GM21529 (cell line): ENCODE measurements at regions not wholly inside any gene's neighbourhood (a gene's known extent, or its start where the extent isn't known, plus 50 kb on each side); places are given as distances from the start of the nearest gene placed in this dataset.

Source experiments
- ATAC-seq: cut with Tn5 transposase; IDR thresholded peaks from one replicate; pipeline ENCODE4 v1.9.1; 2021; ENCODE audit not compliant: unreplicated experiment

DNA sequence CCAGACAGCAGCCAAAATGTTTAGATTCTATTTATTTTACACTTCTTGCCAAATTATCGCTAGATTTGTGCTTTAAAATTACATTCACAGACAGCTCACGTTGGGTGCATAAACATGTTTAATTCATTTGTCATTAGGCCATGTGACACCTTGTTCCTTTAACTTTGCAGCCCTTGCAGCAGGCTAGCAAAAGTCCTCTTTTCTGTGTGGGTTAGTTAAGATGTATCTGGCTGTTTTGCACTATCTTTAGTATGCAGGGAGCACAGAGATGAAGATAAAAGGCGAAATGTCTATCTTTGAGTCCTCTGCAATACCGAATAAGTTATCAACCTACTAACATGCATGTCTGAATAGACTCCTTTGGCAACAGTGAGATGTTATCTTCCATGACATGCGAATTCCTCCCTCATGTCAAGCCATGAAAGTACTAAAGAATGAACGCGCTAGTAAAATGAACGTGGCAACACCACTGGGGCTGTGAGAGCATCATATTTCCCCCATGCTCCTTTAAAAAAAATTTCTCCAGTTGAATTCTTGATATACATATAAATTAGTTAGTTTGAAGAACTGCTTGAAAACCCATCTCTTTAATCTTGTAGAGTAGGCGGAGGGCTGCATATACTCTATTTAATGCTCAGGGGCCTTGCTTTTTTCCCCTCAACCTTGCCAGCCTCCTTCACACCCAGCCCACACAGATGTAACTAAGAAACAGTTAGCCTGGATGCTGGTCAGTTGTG is 620.4 kb upstream of the NR2F2 start:
- ATAC-seq, result no peak

DNA sequence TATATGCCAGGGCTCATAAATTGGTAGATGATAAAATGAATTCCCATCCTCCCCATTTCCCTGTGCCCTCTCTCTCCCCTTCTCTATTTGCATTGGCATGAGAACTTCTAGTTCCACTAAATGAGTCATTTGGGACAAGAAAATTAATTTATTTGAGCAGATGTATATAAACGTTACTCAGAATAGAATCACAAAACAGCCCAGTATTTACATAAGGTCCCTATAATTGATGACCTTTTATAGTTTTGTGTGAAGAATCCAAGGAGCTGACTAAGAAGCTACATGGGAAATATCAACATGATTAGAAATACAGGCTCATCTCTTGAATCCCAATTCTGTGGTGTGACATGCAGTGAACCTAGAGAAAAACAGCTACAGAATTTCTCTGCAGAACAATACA is 617.7 kb upstream of the NR2F2 start:
- no peak for ATAC-seq

DNA sequence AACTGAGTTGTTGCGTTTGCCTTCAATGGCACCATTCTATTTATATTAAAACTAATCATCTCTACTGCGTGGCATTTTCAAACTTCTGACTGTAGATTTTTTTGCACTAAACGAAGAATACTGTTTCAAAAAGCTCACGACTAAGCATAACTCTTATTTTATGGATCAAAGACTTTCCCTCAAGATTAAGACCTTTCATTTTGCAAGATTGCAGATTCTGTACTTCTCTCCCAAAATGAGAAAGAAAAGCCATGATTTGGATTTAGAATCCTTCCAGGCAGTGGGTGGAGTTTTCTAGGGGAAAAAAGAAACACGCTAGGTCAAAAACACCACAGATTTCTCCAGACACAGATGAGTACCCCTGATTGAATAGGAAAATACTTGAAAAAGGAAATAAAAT is 617.2 kb upstream of the NR2F2 start:
- no peak for ATAC-seq

DNA sequence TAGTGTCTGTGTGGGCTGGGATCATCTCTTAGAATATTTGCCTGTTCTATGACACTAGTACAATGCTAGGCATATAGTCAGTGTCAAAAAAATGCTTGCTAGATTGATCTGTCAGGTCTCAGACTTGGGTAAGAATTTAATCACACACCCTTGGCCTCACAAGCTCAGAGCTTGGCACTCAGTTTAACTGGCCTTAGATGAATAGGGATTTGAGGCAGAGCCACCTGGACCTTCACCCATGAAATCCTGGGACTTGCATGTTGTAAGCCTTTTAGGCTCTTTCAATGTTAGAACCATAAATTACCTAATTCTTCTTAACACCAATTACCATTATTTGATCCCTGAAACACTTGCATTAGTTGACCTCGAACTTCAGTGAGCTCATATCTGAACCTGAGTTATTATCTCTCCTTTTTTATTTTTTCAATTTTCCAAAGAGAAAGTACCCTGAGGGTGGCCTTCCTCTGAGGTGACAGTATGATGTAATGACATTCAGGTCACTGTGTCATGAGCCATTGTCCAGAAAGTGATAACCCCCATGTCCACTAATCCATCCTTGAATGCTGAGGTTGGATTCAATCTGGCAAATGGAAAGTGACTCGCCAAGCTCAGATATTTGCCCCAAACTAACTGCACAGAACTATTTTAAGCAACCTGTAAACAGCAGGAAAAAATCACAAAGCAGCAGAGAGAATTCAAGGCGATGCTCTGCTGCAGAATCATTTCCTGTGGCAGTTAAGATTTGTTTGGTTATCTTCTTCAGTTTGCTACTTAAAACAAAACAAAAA is 615.2 kb upstream of the NR2F2 start:
- ATAC-seq, result no peak

DNA sequence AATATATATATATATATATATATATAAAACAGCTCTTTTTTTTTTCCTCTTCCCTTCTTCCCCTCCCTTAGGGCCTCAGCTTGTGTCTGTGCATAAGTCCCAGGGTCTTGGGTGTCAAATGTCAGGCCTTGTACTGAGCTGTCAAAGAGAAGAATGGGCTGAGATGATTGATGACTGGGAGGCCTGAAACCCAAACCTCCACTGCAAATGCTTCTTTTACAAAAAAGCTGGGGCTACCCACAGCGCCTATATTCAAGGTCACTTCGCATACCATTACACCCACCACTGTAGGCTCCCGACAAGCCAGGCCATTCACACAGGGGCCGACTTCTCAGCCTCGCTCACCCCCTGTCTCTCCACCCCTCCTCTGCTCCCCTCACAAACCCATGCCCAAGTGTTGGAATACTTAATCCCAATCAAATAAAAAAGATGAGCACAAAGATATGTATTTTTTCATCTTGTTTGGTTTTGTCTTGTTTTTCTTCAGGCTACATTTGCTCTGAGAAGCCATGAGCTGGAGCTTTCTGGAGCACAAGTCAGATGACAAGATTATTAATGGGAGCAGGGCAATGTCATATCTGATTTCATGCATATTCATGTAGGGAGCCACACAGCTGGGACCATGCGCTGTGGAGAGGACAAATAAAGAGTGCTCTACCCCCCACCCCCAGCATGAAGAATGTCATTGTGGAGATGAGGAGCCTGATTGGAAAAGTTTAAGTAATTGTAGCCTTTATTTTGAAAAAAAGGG is 614.4 kb upstream of the NR2F2 start:
- no peak for ATAC-seq

DNA sequence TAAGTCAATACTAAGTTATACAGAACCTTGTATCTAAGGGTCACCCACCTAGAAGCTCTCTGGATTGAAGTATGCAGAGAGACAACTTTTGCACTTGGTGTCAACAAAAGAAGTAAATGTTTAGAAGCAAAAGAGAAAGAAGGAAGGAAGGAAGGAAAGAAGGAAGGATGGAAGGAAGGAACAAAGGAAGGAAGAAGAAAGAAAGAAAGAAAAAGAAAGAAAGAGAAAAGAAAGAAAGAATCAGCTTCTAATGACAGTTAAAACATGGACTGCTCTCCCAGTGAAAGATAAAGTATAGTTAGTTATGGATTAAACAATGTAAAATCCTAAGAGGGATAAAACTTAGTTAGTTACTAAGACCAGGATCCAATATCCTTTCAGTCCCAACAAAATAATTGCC is 613.8 kb upstream of the NR2F2 start:
- ATAC-seq, result no peak

DNA sequence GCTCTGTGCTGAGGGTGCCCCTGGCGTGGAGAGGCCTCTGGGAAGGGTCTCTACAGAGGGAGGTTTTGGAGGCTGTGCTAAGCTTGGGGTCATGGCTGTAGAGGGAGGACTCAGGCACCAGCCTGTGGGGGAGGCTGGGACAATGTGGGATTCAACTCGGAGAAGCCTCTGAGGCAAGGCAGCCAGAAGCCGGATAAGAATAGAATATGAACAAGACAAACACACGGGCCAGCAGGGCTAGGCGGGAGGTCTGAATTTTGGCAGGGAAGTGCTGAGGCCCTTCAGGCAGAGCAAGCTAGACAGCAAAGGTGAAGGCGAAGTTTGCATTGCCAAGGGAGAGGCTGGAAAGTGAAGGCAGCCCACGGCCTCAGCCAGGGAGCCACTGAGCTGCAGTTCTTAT is 612.1 kb upstream of the NR2F2 start:
- ATAC-seq, result no peak

DNA sequence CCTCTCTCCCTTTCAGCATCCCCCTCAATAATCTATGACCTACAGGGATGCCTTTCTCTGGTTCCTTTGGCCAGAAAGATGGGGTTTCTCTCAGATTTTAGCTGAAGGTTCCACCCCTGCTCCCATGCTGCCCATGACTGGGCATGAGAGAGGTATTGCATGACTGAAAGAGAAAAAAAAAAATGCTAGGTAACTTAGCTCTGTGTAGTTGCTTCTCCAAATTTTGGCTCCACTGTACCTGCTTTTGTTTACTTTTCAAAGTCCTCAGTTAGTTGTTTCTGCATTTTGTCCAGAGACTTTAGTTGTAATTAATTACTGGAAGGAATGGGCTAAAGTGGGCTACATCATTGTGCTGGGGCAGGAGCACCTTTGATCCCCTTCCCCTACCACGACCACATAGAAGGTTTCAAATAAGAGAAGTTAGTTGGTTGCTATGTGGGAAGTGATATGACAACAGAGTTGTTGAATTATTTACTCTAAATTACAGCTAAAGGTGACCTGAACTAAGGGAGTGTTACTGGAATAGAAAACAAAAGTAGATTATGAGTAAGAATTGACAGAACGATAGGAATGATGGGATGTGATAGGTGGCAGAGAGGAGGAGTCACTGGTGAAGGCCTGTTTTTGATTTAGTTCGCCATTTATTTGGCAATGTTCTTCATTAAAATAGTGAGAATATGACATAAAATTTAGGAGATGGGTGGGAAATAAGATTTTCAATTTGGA is 605.4 kb upstream of the NR2F2 start:
- no peak for ATAC-seq

DNA sequence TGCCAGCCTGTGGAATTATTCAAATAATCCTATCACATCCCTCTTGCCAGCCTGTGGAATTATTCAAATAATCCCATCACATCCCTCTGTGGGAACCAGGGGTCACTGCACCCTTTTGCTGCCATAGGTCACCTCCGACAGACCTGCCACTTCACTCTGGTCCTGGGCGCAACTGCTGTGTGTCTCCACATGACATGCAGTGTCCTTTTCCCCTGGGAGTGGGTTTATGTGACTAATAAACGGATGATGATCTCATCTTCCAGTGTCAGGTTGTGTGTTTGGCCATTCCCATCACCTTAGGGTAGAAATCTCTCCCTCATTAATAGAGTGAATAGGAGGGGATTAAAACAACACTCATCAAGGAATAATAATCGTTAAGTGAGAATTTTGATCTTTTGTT is 603.6 kb upstream of the NR2F2 start:
- no peak for ATAC-seq

DNA sequence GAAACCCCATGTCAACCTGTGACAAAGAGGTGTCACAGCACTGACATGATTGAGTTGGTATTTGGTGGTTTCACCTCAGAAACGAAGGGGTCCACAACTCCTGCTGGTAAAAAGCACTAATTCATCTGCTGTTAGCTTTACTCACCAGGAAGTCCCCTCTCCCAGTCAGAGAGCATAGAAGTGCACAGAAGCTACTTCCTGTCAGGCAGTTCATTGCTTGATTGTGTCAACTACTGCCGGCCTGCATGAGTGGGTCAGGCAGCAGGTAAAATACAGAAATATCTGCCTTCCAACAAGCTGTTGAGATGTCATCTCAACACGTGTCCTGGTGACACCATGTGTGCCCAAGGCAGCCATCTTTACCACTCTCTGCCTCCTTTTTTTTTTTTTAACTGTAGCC is 596.6 kb upstream of the NR2F2 start:
- ATAC-seq, result no peak

DNA sequence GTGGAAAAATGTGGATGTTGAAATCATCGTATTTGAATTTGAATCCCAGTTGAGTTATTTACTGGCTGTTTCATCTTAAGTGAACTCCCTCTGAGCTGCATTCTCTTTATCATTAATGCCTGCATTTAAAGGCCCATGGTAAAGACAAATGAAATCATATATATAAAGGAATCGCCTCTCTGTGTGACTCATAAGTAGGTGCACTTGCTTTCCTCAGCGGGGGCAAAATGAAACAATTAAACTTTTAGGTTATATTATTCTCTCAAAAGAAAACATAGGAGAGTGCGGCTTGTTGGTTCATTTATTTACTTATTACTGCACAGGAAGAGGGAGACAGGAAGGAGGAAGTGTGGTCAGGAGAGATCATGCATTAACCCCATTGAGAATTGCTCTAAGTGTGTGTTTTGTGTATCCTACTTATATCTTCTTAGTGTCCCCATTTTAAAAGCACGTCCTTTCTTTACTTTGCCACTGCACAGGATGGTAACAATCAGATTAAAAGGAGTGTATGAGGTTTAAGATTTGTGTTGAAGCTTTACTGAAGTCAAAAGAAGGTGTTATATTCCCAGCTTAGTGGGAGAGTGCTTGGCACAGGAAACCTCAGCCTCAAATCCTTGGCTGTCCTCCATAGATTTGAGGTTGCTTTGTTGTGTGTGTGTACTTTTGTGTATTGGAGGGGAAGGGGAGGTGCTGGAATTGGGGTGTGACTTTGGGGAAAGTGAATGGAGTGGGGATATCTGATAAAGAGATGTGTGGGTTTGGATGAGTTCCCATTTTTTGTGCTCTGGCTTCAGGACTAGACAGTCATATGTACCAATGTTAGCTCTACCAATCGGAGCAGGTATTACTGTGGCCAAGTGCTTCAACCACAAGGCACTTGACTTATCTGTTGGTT is 595.8 kb upstream of the NR2F2 start:
- ATAC-seq, result no peak

DNA sequence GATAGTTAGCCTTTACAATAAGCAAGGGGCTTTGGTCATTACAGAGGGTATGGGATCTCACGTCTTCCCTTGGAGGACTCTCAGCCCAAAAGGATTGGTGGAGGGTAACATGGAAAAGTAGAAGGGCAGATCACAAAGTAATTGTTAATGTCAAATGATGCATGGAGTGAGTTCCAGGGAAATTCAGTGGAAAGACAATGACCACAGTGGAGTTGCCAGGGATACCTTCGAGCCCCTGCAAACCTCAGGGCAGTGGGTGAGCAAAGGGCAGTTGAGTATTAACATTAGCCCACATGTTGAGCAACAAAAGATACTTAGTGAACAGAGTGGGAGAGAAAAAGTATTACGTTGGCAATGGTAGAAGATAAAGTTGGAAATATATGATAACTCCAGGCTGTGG is 593.4 kb upstream of the NR2F2 start:
- no peak for ATAC-seq

DNA sequence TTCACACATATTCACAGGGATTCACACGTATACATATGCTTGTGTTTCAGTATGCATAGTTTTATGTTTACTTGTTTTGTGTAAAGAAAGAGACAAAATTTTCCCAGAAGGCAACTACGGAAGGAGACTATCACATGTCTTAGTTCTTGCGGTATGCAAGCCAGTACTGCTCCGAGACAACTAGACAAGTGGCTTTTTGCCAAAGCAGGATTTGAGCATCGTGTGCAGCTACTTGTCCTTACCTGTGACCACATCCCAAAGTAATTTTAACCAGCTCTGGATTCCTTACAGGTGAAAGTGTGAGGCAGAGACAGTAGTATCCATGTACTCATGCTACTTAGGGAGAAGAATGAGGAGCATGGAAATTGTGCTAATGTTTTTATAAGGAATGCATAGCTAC is 591.4 kb upstream of the NR2F2 start:
- no peak for ATAC-seq

DNA sequence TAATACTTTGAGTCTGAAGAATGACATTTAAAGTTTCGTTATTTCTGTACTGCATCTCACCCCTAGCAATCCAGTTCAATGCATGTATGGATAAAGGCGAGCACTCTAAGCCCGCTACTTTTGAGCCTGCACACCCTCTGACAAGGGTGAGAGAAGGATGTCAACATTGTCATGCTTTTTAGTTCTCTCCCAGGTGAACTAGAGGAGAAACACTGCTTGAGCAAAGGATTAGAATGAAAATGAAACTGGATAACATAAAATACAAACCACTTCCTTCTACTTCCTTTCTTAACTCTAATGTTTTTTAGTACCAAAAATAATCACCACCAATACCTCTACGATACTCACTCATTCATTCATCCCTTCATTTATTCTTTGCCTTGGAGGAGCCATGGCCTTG is 588.7 kb upstream of the NR2F2 start:
- ATAC-seq, result no peak

DNA sequence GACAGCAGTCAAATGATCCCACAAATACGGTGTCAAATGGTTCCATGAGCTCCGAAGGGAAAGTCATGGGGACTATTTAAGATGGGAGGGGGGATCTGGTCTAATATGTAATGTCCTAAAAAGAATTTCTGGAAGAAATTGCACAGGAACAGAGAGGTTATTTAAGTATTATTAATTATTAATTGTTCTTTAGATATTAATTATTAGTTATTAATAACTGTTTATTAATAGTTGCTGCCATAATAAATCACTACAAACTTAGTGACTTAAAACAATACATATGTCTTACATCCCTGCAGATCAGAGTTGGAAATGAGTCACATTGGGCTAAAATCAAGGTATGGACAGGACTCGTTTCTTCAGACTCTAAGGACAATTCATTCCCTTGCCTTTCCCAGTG is 588.2 kb upstream of the NR2F2 start:
- ATAC-seq, result no peak

DNA sequence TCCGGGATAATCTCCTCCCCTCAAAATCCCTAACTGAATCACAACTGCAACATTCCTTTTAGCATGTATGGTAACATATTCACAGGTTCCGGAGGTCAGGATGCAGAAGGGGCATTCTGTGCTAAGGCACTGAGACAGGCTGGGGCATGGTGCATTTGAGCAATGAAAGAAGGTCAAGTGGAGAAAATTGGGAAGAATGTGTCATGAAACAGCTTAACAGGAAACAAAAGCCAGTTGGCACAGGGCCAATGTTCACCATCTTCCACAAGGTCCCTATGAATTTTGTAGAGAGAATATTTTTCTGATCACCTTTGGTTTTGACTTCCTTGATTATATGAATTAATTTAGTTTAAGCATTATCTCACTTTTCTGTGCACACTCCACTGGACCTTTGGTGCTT is 587.7 kb upstream of the NR2F2 start:
- ATAC-seq, result no peak

DNA sequence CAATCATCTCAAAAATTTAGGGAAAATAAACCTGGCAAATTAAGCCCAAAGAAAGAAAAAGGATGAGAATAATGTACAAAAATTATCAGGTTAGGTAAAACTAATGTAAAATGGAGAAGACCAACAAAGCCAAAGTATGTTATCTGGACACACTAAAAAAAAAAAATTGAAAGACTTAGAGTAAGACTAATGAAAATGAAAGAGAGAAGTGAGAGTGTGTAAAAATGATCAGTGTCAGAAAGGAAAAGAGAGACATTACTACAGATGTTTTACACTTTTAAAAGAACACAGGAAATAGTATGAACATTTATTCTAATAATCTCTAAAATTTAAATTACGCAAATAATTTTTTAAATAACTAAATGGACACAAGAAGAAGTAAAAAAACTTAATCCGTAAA is 573.3 kb upstream of the NR2F2 start:
- no peak for ATAC-seq

DNA sequence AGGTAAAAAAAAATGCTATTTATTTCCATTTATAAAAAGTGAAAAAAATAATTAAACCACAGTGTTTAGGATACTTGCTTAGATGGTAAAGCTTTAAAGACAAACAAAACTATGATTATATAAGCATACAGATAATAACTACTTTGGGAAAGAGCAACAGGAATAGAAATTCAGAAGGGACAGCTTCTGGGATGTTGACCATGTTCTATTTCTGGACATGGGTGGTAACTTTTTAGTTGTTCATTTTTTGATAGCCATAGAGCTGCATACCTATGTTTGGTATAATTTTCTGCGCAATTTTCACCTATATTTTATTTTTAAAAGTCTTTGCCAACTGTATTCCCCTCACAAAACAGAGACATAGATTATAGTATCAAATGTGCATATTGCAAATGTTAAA is 572.0 kb upstream of the NR2F2 start:
- no peak for ATAC-seq

DNA sequence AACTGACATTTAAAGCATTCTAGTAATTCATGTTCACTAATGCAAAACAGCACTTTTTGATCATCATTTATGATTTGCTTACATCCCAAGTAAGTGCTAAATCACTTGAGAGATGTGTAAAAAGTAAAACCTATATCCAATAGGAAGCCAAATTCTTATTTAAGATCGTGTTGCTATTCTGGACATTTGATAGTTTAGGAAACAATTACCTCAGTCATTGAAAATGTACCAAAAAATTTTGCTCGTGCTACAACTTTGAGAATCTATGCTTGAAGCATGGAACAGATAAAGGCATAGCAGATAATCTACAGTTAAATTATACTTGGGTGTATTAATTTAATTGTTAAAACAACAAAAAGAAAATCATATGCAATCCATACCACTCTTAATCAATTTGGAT is 571.6 kb upstream of the NR2F2 start:
- ATAC-seq, result no peak

DNA sequence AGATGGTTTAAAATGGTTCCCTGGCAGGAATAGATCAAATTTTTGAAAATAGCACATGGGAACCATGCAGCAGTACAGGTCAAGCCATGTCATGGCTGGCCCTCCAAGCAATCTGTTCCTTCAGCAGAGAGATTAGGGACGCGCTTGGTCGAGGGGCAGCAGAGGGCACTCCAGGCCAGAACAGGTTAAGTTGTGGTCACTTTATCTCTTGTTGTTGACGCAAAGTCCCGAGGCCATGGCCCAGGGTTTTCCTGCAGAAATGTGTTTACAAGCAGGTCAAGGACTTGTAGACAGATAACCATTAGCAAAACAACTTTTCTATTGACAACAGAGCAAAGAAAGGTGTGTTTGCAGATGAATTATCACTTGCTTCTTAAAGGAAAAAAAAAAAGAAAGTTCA is 570.0 kb upstream of the NR2F2 start:
- no peak for ATAC-seq
